CD4-positive, alpha-beta T cell (primary cell): ENCODE measurements at regions not wholly inside any gene's neighbourhood (a gene's known extent, or its start where the extent isn't known, plus 50 kb on each side); places are given as distances from the start of the nearest gene placed in this dataset.

Experiments used
- ATAC-seq: fragments of 200-7000 bp; cut with Tn5 transposase; one replicate; pipeline ENCODE4 v1.10.0; 2022; ENCODE audit warnings: mild to moderate bottlenecking; ENCODE audit not compliant: poor library complexity
- CTCF ChIA-PET: fragments of 350-600 bp; sonication (Branson Sonifier 250); formaldehyde crosslinking; loops from one replicate; lab custom pipeline; 2021; ENCODE audit warnings: antibody characterized with exemption, inconsistent platforms; lab: Charles Lee
- POLR2A ChIA-PET: fragments of 350-600 bp; sonication (Branson Sonifier 250); formaldehyde crosslinking; loops from one replicate; lab custom pipeline; 2021; ENCODE audit warnings: antibody characterized with exemption, inconsistent platforms; lab: Charles Lee
- DNase-seq, 14 experiments: peaks; one replicate each; pipeline ENCODE4 v3.0.0-alpha.2; 2013 to 2020; ENCODE audit warnings: mixed read lengths in 2 of 14
- H3K27ac ChIP-seq, 2 donors: one replicate each; pipeline versions ENCODE4 v1.5.1 to v1.7.0; 2013; ENCODE audit warnings: low read length in 2 of 2, low read depth in 1 of 2, mild to moderate bottlenecking in 1 of 2
- H3K27me3 ChIP-seq, 2 experiments: 1 replicate in 1 of 2; 2 replicates in 1 of 2; pipeline versions ENCODE4 v1.6.1 to v1.7.0; 2013; ENCODE audit warnings: low read length in 2 of 2, control low read depth in 1 of 2, mild to moderate bottlenecking in 1 of 2, moderate library complexity in 1 of 2; ENCODE audit not compliant: insufficient read depth in 2 of 2, control insufficient read depth in 1 of 2
- H3K36me3 ChIP-seq: one replicate; pipeline ENCODE4 v1.6.1; 2013; ENCODE audit warnings: low read length, control low read depth; ENCODE audit not compliant: insufficient read depth
- H3K4me1 ChIP-seq: one replicate; pipeline ENCODE4 v1.6.1; 2013; ENCODE audit warnings: low read length, control low read depth; ENCODE audit not compliant: insufficient read depth
- H3K4me3 ChIP-seq: one replicate; pipeline ENCODE4 v1.5.1; 2013; ENCODE audit warnings: mild to moderate bottlenecking, low read length, moderate library complexity
- H3K9me3 ChIP-seq, 2 experiments: 1 replicate in 1 of 2; 2 replicates in 1 of 2; pipeline versions ENCODE4 v1.6.1 to v1.7.0; 2013; ENCODE audit warnings: low read length in 2 of 2, mild to moderate bottlenecking in 2 of 2, control low read depth in 1 of 2, moderate library complexity in 1 of 2; ENCODE audit not compliant: control insufficient read depth in 1 of 2, insufficient read depth in 1 of 2
- H3K27ac Mint-ChIP-seq: one replicate; pipeline ENCODE4 v1.8.0; 2020; ENCODE audit warnings: mixed read lengths
- H3K27me3 Mint-ChIP-seq: one replicate; pipeline ENCODE4 v1.8.0; 2021; ENCODE audit warnings: mixed read lengths
- H3K36me3 Mint-ChIP-seq: one replicate; pipeline ENCODE4 v1.8.0; 2021; ENCODE audit warnings: low read depth, mixed read lengths
- H3K4me1 Mint-ChIP-seq: one replicate; pipeline ENCODE4 v1.8.0; 2021; ENCODE audit warnings: low read depth, mixed read lengths
- H3K4me3 Mint-ChIP-seq: one replicate; pipeline ENCODE4 v1.8.0; 2020; ENCODE audit warnings: mild to moderate bottlenecking, mixed read lengths
- H3K9me3 Mint-ChIP-seq: one replicate; pipeline ENCODE4 v1.8.0; 2020; ENCODE audit warnings: mixed read lengths
- CTCF ChIP-seq: fragments of 200-600 bp; IDR thresholded peaks from one replicate; pipeline ENCODE4 v1.8.0; 2022; ENCODE audit warnings: antibody characterized with exemption, mild to moderate bottlenecking
- intact Hi-C, 2 experiments: fragments of 100-400 bp; cut with DNase I in 1 of 2; cut with micrococcal nuclease in 1 of 2; formaldehyde crosslinking; loops; one replicate each; pipeline versions ENCODE4 v1.15.1 to v1.9.0; 2023 to 2025; cut with DNase I, micrococcal nuclease

DNA sequence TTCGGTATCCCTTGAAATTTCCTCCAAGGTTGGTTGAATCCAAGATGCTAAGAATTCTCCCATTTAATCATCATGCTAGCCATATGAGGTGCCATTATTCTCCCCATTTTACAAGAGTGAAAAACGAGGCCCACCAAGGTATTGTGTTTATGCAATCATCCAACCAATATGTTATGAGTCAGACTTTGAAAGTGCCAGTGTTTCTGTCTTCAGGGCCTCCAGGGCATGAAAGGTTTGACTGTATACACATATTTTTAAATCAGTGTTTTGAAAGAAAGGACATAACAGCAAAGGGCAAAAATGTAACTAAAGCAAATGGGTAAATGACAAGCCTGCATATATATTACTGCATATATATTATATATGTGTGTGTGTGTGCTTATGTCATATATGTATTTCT lies 541.2 kb upstream of the SMIM31 start:
- no peak overlapping the region for H3K27ac Mint-ChIP-seq
- no peaks in the 10 kb centered on the region for H3K9me3 Mint-ChIP-seq
- no peak for TF ChIP-seq CTCF
- POLR2A ChIA-PET, result no interaction called here
- intact Hi-C loops, result no loop called here
- DNase-seq, result no peak
- CTCF ChIA-PET, result no interaction called here
- H3K36me3 ChIP-seq, result no peaks in the 10 kb centered on the region
- ATAC-seq, result no peak
- H3K9me3 ChIP-seq, result peaks cover 0 to 7% of the 10 kb centered on the region in 2 experiments
- H3K4me3 ChIP-seq, result no peak overlapping the region
- H3K4me3 Mint-ChIP-seq, result no peak overlapping the region
- no peaks in the 10 kb centered on the region for H3K4me1 Mint-ChIP-seq
- no peaks in the 10 kb centered on the region for H3K4me1 ChIP-seq
- no peaks in the 10 kb centered on the region for H3K36me3 Mint-ChIP-seq
- H3K27ac ChIP-seq, result no peak overlapping the region
- H3K27me3 ChIP-seq, result no peaks in the 10 kb centered on the region
- no peaks in the 10 kb centered on the region for H3K27me3 Mint-ChIP-seq

GRCh38 chr4:164215113-164215741 lies 538.7 kb upstream of the SMIM31 start:
- intact Hi-C loops, result no loop called here
- TF ChIP-seq CTCF, result no peak
- ATAC-seq (no peak), DNase-seq (no peak)
- Histone ChIP-seq H3K36me3 (no peaks in the 10 kb centered on the region), H3K27me3 (no peaks in the 10 kb centered on the region), H3K9me3 (peaks cover 0 to 7% of the 10 kb centered on the region in 2 experiments), H3K4me3 (no peak overlapping the region), H3K27ac (no peak overlapping the region), H3K4me1 (no peaks in the 10 kb centered on the region)
- ChIA-PET CTCF (no interaction called here), POLR2A (no interaction called here)
- H3K36me3 Mint-ChIP-seq, result no peaks in the 10 kb centered on the region
- H3K27me3 Mint-ChIP-seq, result no peaks in the 10 kb centered on the region
- no peak overlapping the region for H3K27ac Mint-ChIP-seq
- no peaks in the 10 kb centered on the region for H3K9me3 Mint-ChIP-seq
- no peak overlapping the region for H3K4me3 Mint-ChIP-seq
- H3K4me1 Mint-ChIP-seq, result no peaks in the 10 kb centered on the region

GRCh38 chr4:164221631-164222030 lies 532.3 kb upstream of the SMIM31 start:
- Mint-ChIP-seq H3K36me3 (no peaks in the 10 kb centered on the region), H3K27ac (no peak overlapping the region), H3K9me3 (peaks cover 1% of the 10 kb centered on the region), H3K27me3 (no peaks in the 10 kb centered on the region), H3K4me1 (no peaks in the 10 kb centered on the region), H3K4me3 (no peak overlapping the region)
- no peak overlapping the region for H3K4me3 ChIP-seq
- no peaks in the 10 kb centered on the region for H3K27me3 ChIP-seq
- no peaks in the 10 kb centered on the region for H3K36me3 ChIP-seq
- ChIA-PET CTCF (no interaction called here), POLR2A (no interaction called here)
- H3K27ac ChIP-seq, result no peak overlapping the region
- ATAC-seq (no peak), DNase-seq (no peak)
- intact Hi-C loops, result no loop called here
- TF ChIP-seq CTCF, result no peak
- no peaks in the 10 kb centered on the region for H3K9me3 ChIP-seq
- H3K4me1 ChIP-seq, result no peaks in the 10 kb centered on the region
